A673 (cell line): ENCODE measurements at regions not wholly inside any gene's neighbourhood (a gene's known extent, or its start where the extent isn't known, plus 50 kb on each side); places are given as distances from the start of the nearest gene placed in this dataset.
A peak's percentile ranks its signal among the peaks of the same experiment; 100 is the strongest.

Source experiments
- BruUV-seq: library from RNA; stranded (reverse); fragments of 400-500 nt; replicated peaks from 2 replicates; lab custom pipeline; 2021; lab: Mats Ljungman, UMichigan
- CTCF ChIA-PET: fragments of 300-600 bp; sonication (Branson Sonifier 250); formaldehyde crosslinking; loops from one replicate; lab custom pipeline; 2022; ENCODE audit warnings: antibody characterized with exemption; lab: Charles Lee
- POLR2A ChIA-PET: fragments of 300-600 bp; sonication (Branson Sonifier 250); formaldehyde crosslinking; loops from one replicate; lab custom pipeline; 2022; ENCODE audit warnings: antibody characterized with exemption; ENCODE audit not compliant: low non-redundant PET; lab: Charles Lee
- DNase-seq: peaks from one replicate; pipeline ENCODE4 v3.0.0-alpha.2; 2015; ENCODE audit warnings: low spot score
- H3K27ac ChIP-seq: fragments of 200-600 bp; sonication (generic); 2 replicates; pipeline ENCODE4 v1.5.1; 2016; ENCODE audit warnings: mixed run types, low read depth, mild to moderate bottlenecking, mixed read lengths, antibody characterized with exemption, low read length; ENCODE audit not compliant: poor library complexity, severe bottlenecking
- H3K27me3 ChIP-seq: fragments of 200-600 bp; sonication (generic); replicated peaks from 2 replicates; pipeline ENCODE4 v1.6.1; 2017; ENCODE audit warnings: mixed run types, low read depth, mild to moderate bottlenecking, mixed read lengths, antibody characterized with exemption, low read length; ENCODE audit not compliant: insufficient read depth, poor library complexity
- H3K36me3 ChIP-seq: fragments of 200-600 bp; sonication (generic); 2 replicates; pipeline ENCODE4 v1.6.1; 2016; ENCODE audit warnings: mixed run types, mild to moderate bottlenecking, mixed read lengths, antibody characterized with exemption, low read length; ENCODE audit not compliant: insufficient read depth, poor library complexity, severe bottlenecking
- H3K4me1 ChIP-seq: fragments of 200-600 bp; sonication (generic); 2 replicates; pipeline ENCODE4 v1.6.1; 2017; ENCODE audit warnings: mixed run types, mild to moderate bottlenecking, mixed read lengths, antibody characterized with exemption, low read length; ENCODE audit not compliant: insufficient read depth, poor library complexity, severe bottlenecking
- H3K4me3 ChIP-seq: fragments of 200-600 bp; sonication (generic); 2 replicates; pipeline ENCODE4 v1.5.1; 2016; ENCODE audit warnings: low read depth, mixed run types, mild to moderate bottlenecking, mixed read lengths, low read length; ENCODE audit not compliant: poor library complexity, severe bottlenecking
- H3K9me3 ChIP-seq: fragments of 200-600 bp; sonication (generic); 2 replicates; pipeline ENCODE4 v1.6.1; 2016; ENCODE audit warnings: mixed run types, low read depth, mild to moderate bottlenecking, mixed read lengths, antibody characterized with exemption, low read length; ENCODE audit not compliant: poor library complexity, severe bottlenecking
- EZH2 ChIP-seq: fragments of 200-600 bp; sonication (generic); IDR thresholded peaks from 2 replicates; pipeline ENCODE4 v1.6.1; 2017; ENCODE audit warnings: borderline replicate concordance, low read depth, mild to moderate bottlenecking, mixed read lengths, antibody characterized with exemption, low read length; ENCODE audit not compliant: poor library complexity, severe bottlenecking
- intact Hi-C: fragments of 100-400 bp; cut with micrococcal nuclease; formaldehyde crosslinking; loops from one replicate; pipeline ENCODE4 v1.10.0; 2022; ENCODE audit not compliant: unreplicated experiment
- TF ChIP-seq, protein P1 (sequence below): fragments of 300-800, 200-600 bp; sonication (generic); conservative IDR thresholded peaks from 2 replicates; pipeline ENCODE4 v1.5.1; 2017; ENCODE audit warnings: low read depth, mild to moderate bottlenecking, antibody characterized with exemption, low read length, moderate library complexity, mixed read lengths

DNA sequence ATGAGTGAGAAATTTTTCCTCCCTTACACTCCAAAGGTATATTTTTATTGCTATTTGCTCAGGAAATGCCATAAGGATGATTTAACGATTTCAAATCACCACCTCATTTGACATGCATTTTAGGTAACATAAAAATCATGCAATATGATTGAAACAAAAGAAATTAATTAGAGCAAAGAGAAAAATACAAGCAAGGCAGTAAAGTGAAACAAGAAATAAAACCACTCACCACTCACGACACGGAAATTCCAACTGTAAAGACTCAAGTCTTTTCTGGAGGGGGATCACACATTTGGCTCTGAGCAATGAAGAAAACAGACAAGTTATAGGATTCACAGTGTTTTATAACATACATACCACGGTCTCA lies 86.8 kb upstream of the ARHGAP29 start:
- DNase-seq: peak; percentile 17
- H3K27me3 ChIP-seq: no peaks in the 10 kb centered on the region
- no TSS peak for BruUV-seq
- ChIA-PET CTCF (no interaction called here), POLR2A (no interaction called here)
- no peak overlapping the region for H3K4me3 ChIP-seq
- no peaks in the 10 kb centered on the region for H3K36me3 ChIP-seq
- TF ChIP-seq, protein P1, sequence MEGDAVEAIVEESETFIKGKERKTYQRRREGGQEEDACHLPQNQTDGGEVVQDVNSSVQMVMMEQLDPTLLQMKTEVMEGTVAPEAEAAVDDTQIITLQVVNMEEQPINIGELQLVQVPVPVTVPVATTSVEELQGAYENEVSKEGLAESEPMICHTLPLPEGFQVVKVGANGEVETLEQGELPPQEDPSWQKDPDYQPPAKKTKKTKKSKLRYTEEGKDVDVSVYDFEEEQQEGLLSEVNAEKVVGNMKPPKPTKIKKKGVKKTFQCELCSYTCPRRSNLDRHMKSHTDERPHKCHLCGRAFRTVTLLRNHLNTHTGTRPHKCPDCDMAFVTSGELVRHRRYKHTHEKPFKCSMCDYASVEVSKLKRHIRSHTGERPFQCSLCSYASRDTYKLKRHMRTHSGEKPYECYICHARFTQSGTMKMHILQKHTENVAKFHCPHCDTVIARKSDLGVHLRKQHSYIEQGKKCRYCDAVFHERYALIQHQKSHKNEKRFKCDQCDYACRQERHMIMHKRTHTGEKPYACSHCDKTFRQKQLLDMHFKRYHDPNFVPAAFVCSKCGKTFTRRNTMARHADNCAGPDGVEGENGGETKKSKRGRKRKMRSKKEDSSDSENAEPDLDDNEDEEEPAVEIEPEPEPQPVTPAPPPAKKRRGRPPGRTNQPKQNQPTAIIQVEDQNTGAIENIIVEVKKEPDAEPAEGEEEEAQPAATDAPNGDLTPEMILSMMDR: no peak
- TF ChIP-seq EZH2: no peak
- intact Hi-C loops: loop anchor here (10.0 kb wide), 1 partner anchor 79 kb away; no protein-coding TSS in a partner anchor
- H3K27ac ChIP-seq: no peak overlapping the region
- H3K4me1 ChIP-seq: peaks cover 16% of the 10 kb centered on the region
- no peaks in the 10 kb centered on the region for H3K9me3 ChIP-seq

GRCh38 chr1:94323311-94324177 lies 86.2 kb upstream of the ARHGAP29 start:
- Histone ChIP-seq H3K4me1 (peaks cover 16% of the 10 kb centered on the region), H3K4me3 (no peak overlapping the region)
- CTCF ChIA-PET: no interaction called here

GRCh38 chr1:94322696-94323095 lies 85.3 kb upstream of the ARHGAP29 start:
- Histone ChIP-seq H3K4me1 (peaks cover 9% of the 10 kb centered on the region), H3K36me3 (no peaks in the 10 kb centered on the region), H3K27ac (no peak overlapping the region), H3K9me3 (no peaks in the 10 kb centered on the region), H3K4me3 (no peak overlapping the region), H3K27me3 (no peaks in the 10 kb centered on the region)
- CTCF ChIA-PET: no interaction called here
- intact Hi-C loops: loop anchor here (10.0 kb wide), 1 partner anchor 78 kb away; no protein-coding TSS in a partner anchor
- no peak for TF ChIP-seq EZH2
- TF ChIP-seq, protein P1: no peak
- BruUV-seq: no TSS peak
- POLR2A ChIA-PET: no interaction called here
- DNase-seq: no peak

More at GRCh38 chr1:94323311-94324177, 86.2 kb upstream of the ARHGAP29 start:
- Histone ChIP-seq H3K27ac (no peak overlapping the region), H3K36me3 (no peaks in the 10 kb centered on the region), H3K9me3 (no peaks in the 10 kb centered on the region), H3K27me3 (no peaks in the 10 kb centered on the region)
- TF ChIP-seq EZH2: no peak
- TF ChIP-seq, protein P1: no peak
- DNase-seq: no peak
- intact Hi-C loops: loop anchor here (10.0 kb wide), 1 partner anchor 79 kb away; no protein-coding TSS in a partner anchor
- no TSS peak for BruUV-seq
- POLR2A ChIA-PET: no interaction called here
